ENCODE measurements at regions not wholly inside any gene's neighbourhood (a gene's known extent, or its start where the extent isn't known, plus 50 kb on each side); places are given as distances from the start of the nearest gene placed in this dataset.
A peak's percentile ranks its signal among the peaks of the same experiment; 100 is the strongest.

DNA sequence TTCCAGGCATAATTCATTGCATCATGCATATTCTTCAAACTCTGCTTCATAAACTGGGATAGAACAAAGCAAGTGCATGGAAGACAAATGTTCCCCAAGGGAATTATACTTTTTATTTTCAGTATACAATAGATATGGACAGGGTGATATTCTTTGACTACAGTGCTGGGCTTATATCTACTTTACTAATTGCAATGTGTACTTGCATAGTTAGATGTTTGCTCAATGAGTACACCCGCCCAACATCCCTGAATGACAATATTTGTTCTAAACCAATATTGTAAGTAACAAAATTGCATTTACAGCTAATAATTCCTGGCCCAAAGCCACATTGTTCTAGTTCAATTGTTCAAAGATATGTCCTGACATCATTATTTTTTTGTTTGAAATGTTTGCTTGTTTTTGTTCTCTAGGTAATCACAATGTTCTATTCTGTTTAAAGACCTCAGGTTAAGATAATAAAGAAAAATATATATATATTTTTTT is 171.4 kb downstream of the PTN start:
- no peak for DNase-seq

DNA sequence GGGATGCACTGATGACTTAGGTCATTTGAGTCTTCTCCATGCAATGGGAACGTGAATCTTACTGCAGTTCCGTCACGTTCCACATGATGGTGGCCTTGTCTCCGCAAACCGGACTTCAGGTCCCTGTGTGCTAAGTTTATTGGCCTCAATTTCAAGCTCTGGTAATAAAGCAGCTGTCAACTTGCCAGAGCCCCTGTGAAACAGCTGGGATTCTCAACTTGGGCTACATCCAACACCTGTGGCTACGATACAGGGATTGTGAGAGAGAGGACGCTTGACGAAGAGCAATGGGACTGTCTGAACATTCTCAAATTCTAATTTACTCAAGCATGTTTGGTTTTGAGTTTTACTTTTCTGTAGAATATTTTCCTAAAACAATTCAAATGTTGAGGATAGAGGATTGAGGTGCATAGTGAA is 174.2 kb downstream of the PTN start:
- peak; percentile 73 for DNase-seq

- no peak for DNase-seq
These were observed 175.9 kb downstream of the PTN start for GRCh38 chr7:137167609-137168008.

DNA sequence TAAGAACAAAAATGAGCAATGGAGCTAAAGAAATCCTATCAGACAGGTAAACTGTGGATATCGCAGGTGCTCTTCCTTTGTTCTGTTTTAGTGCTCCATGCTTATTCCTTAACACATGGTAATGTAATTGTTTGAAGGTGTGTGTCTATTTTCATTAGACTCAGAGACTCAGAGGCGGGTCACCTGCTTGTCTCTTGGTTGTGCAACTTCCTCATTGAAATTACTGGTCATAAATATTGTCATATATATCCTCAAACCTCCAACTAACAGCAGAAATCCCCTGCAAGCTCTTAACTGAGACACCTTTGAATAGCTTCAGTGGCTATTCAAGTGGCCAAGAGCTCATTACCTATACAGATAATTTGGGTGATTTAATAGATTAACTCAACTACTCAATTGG is 177.2 kb downstream of the PTN start:
- no peak for DNase-seq

- DNase-seq: no peak
These were observed 177.7 kb downstream of the PTN start for GRCh38 chr7:137165786-137166185.

GRCh38 chr7:137165241-137165640 is 178.3 kb downstream of the PTN start:
- no peak for DNase-seq

DNA sequence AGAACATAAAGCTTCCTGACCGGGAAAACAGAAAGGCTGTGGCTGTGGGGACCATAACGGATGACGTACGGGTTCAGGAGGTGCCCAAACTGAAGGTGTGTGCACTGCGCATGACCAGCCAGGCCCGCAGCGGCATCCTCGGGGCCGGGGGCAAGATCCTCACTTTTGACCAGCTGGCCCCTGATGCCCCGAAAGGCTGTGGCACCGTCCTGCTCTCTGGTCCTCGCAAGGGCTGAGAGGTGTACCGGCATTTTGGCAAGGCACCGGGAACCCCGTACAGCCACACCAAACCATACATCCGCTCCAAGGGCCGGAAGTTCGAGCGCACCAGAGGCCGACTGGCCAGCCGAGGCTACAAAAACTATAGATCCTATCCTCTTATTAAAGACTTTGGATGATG is 179.3 kb downstream of the PTN start:
- DNase-seq: no peak

GRCh38 chr7:137160236-137160635 is 183.3 kb downstream of the PTN start:
- no peak for DNase-seq

DNA sequence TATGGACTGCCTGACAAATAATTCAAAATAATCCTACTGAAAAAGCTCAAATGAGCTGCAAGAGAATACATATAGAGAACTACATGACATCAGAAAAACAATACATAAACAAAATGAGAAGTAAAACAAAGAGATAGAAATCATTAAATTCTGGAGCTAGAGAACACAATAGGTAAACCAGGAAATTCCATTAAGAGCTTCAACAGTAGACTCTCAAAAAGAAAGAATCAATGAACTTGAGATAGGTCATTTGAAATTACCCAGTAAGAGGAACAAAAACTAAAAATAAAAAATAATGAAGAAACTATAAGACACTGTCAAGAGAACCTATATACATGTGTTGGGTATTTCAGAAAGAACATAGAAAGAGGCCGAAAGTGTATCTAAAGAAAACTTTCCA is 186.3 kb downstream of the PTN start:
- no peak for DNase-seq

DNA sequence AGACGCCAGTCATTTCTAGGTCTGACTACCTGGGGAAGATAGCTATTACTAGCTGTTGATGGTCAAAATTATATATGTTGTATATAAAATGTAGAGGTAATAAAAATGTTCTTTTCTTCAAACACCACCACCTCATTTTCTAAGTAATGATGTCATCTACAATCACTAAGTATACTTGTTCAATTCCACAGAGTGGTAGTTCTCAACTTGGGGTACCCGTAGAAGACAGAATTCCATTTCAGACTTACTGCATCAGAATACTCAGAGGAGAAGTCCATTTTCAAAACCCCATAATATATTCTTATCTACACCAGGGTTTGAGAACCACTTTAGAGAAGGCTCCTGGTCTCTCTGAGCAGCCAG is 191.9 kb downstream of the PTN start:
- no peak for DNase-seq

DNA sequence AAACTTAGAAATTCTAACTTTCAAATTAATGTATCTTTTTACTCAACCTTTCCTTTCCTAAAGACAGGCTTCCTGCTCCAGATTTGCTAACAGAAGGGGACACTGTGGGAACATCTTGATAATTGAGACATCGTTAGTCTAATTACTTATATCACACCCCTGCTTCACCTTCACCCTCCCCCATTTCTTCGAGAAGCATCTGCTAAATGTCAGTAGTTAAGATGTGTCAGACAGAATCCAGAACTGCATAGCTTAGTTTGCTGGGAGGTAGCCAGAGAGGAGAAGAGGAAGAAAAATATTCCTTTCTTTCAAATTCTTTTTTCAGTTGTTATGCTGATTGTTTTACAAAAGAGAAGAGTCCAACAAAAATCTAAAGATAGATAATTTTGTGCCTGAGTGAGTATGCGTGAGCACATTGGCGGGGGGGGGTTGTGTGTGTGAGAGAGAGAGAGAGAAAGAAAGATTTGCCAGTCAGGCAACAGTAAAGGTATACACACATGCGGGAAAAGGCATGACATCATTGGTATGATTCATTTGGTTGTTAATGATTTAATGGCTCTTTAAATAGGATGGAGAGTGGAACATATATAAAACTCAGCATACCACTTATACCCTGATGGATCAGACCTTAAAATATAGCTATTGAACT is 192.4 kb downstream of the PTN start:
- DNase-seq: peak; percentile 77

- DNase-seq: no peak
These were observed 196.2 kb downstream of the PTN start for GRCh38 chr7:137147338-137147720.

- DNase-seq: peak; percentile 93
These were observed 196.8 kb downstream of the PTN start for GRCh38 chr7:137146552-137147337.

DNA sequence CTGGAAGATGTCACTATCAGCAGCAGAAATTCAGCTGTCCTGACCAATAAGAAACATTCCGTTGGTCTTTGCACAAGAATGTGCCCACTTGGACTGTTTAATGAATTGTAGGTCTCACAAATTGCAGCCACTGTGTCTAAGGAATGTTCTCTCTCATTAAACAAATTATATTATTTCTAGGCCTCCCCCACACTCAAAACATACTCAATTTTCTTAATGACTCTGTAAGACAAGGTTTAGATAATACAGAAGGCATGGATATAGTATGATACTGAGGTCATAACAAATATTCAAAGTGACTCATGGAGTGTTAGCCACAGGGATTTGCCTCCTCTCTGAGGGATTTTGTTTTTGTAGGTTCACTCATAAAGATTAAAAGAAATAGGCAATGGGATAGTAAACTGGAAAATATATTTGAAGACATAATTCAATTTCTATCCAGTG is 197.5 kb downstream of the PTN start:
- DNase-seq: peak; percentile 93

GRCh38 chr7:137142376-137142775 is 201.2 kb downstream of the PTN start:
- DNase-seq: no peak

DNA sequence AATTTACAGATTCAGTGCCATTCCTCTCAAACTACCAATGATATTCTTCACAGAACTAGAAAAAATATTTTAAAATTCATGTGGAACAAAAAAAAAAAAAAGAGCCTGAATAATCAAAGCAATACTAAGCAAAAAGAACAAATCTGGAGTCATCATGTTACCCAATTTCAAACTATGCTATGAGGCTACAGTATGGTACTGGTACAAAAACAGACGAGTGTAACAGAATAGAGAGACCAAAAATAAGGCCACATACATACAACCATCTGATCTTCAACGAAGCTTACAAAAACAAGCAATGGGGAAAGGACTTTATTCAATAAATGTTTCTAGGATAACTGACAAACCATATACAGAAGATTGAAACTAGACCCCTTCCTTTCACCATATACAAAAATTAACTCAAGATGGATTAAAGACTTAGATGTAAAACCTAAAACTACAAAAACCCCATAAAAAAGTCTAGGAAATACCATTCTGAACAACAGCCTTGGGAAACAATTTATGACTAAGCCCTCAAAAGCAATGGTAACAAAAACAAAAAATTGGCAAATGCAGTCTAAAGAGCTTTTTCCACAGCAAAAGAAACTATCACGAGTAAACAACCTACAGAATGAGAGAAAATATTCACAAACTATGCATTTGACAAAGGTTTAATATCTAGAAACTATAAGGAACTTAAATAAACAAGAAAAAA is 207.7 kb downstream of the PTN start:
- DNase-seq: no peak

DNA sequence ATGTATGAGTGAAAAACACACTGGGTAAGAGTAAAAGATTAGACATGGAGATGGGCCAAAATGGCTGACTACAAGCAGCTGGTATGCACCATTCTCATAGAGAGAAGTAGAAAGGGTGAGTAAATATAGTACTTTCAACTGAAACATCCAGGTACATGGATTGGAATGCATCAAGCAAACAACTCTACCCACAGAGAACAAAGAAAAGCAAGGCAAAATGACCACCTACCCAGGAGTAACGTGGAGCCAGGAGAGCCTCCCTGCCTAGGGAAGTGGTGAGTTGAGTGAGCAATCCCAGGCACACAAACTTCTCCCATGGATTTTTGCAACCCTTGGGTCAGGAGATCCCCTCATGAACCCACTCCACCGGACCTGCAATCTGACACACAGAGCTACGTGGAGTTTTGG is 212.8 kb downstream of the PTN start:
- peak; percentile 31 for DNase-seq

DNA sequence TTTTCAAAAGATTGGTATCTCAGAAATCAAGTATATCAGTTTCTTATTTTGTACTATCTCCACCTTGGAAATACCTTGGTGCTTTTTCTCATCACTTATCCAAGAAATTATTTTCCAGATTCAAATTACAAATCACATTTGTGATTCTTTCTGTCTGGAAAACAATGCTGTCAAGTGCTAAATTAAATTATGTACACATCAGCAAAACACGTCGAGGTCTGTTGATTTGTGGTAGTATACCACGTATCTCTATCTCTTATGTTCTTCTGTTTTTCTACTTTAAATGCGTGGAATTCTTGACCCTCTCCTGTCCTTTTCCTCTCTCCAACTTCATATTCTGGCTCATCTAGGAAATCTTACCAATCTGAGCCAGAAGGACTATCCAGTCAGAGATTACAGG is 214.5 kb downstream of the PTN start:
- no peak for DNase-seq

DNA sequence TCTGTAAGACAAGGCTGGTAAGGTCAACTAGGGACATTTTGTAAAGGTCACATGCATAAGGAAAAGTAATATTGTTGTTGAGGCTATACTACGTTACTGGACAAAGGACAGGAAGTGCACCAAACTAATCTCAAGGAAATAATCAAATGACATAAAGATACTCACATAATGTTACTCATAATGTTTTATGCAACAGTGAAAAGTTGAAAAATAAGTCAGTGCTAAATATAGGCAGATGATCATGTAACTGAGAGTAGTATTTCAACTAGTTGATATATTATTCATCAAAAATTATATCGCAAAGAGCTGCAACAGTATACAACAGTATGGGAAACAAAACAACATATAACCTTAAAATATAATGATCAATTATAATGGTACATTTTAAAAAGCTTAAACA is 215.7 kb downstream of the PTN start:
- DNase-seq: no peak

GRCh38 chr7:137127058-137127457 is 216.5 kb downstream of the PTN start:
- no peak for DNase-seq

DNA sequence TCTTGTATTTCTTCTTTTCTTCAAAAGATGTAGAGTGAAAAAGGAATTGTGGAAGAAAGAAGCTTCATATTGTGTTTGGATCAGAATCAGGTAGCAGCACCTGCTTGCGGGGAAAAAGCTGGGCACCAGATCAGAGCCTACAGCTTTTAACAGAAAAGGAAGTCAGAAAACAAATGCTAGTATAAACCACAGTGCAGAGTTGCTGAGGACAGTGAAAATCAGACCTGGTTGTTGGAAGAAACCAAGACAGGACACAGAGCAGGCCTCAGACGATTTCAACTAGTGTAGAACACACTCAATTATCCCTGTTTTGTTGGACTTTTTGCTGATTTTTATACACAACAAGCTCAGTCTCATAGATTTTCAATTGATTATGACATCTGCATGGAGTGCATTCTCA is 221.4 kb downstream of the PTN start:
- DNase-seq: no peak

DNA sequence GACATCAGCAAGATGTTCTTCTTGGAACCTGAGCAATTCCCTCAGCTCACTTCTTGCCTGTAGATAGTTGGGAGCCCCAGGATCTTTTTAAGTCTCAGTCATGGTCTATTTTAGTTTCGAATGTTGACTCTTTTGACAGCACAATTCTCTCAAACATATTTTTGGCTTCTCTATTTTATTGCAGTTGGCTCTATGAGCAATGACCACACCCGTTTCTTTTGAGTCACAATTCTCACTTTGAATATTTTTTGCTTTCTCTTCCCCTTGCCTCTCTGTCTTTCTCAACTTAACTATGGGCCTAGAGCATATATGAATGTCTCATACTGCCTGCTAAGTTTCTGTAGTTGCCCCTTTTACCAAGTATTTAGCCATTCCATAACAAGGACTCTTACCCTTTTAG is 222.8 kb downstream of the PTN start:
- DNase-seq: peak; percentile 12

DNA sequence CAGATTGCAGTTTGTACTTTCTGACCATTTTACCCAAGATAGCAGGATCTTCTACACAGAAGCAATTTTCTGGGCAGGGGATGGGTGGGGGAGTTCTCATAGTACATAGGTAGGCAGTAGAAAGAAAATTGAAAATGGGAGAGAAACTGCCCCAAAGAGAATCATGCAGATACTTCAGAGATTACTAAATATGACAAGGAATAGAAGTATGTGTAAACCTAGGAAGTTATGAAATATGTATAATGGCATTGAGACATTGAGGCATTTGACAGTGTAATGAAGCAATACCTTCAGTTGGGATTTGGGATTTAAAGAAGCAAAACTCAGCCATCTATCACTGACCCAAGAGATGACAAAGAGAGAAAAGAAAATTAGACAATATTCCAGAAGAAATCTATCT is 233.0 kb downstream of the PTN start:
- peak; percentile 12 for DNase-seq

DNA sequence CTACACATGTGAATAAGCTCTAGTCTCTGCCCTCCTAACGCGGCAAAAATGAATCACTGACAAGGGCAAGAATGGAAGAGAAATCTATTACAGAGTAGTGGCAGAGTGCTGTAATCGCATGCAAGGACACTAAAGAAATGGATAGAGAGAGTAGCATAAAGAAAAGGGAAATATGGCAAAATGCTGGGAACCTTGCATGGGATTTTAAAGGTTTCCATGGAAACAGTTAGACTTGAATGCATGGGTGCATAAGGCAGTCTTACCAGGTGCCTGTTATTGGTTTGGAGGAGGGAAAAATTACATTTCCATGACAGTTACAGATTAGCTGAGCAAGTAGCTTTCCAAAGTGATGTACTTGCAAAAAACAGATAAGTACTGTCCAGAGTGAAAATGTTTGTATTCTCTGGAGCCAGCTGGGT is 233.4 kb downstream of the PTN start:
- no peak for DNase-seq

Measured in fibroblast of skin of right quadriceps (primary cell).